ENCODE measurements at regions not wholly inside any gene's neighbourhood (a gene's known extent, or its start where the extent isn't known, plus 50 kb on each side); places are given as distances from the start of the nearest gene placed in this dataset.

GRCh38 chr1:110778821-110779220 lies 94.1 kb upstream of the CD53 start:
- no peak for DNase-seq (ENCODE audit: low read depth)

GRCh38 chr1:110777228-110777627 lies 95.7 kb upstream of the CD53 start:
- DNase-seq (ENCODE audit: low read depth), result no peak
- no peak for TF ChIP-seq CTCF (conservative IDR thresholded peaks at IDR 0.05; ENCODE audit: low read depth, low read length)
- no peak overlapping the region for H3K4me3 ChIP-seq (ENCODE audit: low read length)

More at GRCh38 chr1:110778821-110779220, 94.1 kb upstream of the CD53 start:
- TF ChIP-seq CTCF (conservative IDR thresholded peaks at IDR 0.05; ENCODE audit: low read depth, low read length), result no peak
- H3K4me3 ChIP-seq (ENCODE audit: low read length), result no peak overlapping the region

- no peak for TF ChIP-seq CTCF (conservative IDR thresholded peaks at IDR 0.05; ENCODE audit: low read depth, low read length)
- DNase-seq (ENCODE audit: low read depth), result no peak
- H3K4me3 ChIP-seq (ENCODE audit: low read length), result no peak overlapping the region
These were observed 98.5 kb upstream of the CD53 start for GRCh38 chr1:110774398-110774797.

- no peak for TF ChIP-seq CTCF (conservative IDR thresholded peaks at IDR 0.05; ENCODE audit: low read depth, low read length)
- no peak overlapping the region for H3K4me3 ChIP-seq (ENCODE audit: low read length)
- DNase-seq (ENCODE audit: low read depth), result no peak
These were observed 99.1 kb upstream of the KCNA3 start for GRCh38 chr1:110773813-110774212.

GRCh38 chr1:110771245-110772022 lies 96.7 kb upstream of the KCNA3 start:
- no peak for DNase-seq (ENCODE audit: low read depth)
- H3K4me3 ChIP-seq (ENCODE audit: low read length), result no peak overlapping the region
- TF ChIP-seq CTCF (conservative IDR thresholded peaks at IDR 0.05; ENCODE audit: low read depth, low read length), result no peak

- DNase-seq (ENCODE audit: low read depth), result no peak
- no peak overlapping the region for H3K4me3 ChIP-seq (ENCODE audit: low read length)
- TF ChIP-seq CTCF (conservative IDR thresholded peaks at IDR 0.05; ENCODE audit: low read depth, low read length), result no peak
These were observed 96.1 kb upstream of the KCNA3 start for GRCh38 chr1:110770832-110771231.

GRCh38 chr1:110768605-110769004 lies 93.9 kb upstream of the KCNA3 start:
- no peak overlapping the region for H3K4me3 ChIP-seq (ENCODE audit: low read length)
- no peak for TF ChIP-seq CTCF (conservative IDR thresholded peaks at IDR 0.05; ENCODE audit: low read depth, low read length)
- DNase-seq (ENCODE audit: low read depth), result no peak
